Immature natural killer cell (primary cell): ENCODE measurements at regions not wholly inside any gene's neighbourhood (a gene's known extent, or its start where the extent isn't known, plus 50 kb on each side); places are given as distances from the start of the nearest gene placed in this dataset.
"Not testable (repeated sequence)": the region's sequence is repeated elsewhere in the genome, so short reads cannot be mapped to it uniquely, and the experiment has no call there.

ENCODE experiments used
- DNase-seq, 3 donors: peaks; one replicate each; pipeline ENCODE4 v3.0.0; 2022; ENCODE audit warnings: mixed read lengths in 1 of 3
- H3K27ac Mint-ChIP-seq, 6 donors: one replicate each; pipeline ENCODE4 v1.8.0; 2020; ENCODE audit warnings: mixed read lengths in 6 of 6, mild to moderate bottlenecking in 5 of 6, inconsistent platforms in 4 of 6, moderate library complexity in 3 of 6
- H3K27me3 Mint-ChIP-seq, 3 donors: one replicate each; pipeline ENCODE4 v1.8.0; 2020 to 2021; ENCODE audit warnings: low read depth in 3 of 3, mild to moderate bottlenecking in 3 of 3, mixed read lengths in 3 of 3, moderate library complexity in 3 of 3, inconsistent platforms in 1 of 3
- H3K36me3 Mint-ChIP-seq, 3 donors: one replicate each; pipeline ENCODE4 v1.8.0; 2020; ENCODE audit warnings: mixed read lengths in 3 of 3, inconsistent platforms in 2 of 3, mild to moderate bottlenecking in 2 of 3
- H3K4me1 Mint-ChIP-seq, 2 donors: one replicate each; pipeline ENCODE4 v1.8.0; 2020; ENCODE audit warnings: inconsistent platforms in 2 of 2, mild to moderate bottlenecking in 2 of 2, mixed read lengths in 2 of 2, moderate library complexity in 1 of 2
- H3K4me3 Mint-ChIP-seq, 5 donors: one replicate each; pipeline ENCODE4 v1.8.0; 2020; ENCODE audit warnings: mild to moderate bottlenecking in 5 of 5, mixed read lengths in 5 of 5, inconsistent platforms in 3 of 5, moderate library complexity in 3 of 5
- H3K9me3 Mint-ChIP-seq, 6 donors: one replicate each; pipeline ENCODE4 v1.8.0; 2020; ENCODE audit warnings: mild to moderate bottlenecking in 6 of 6, mixed read lengths in 6 of 6, inconsistent platforms in 4 of 6, moderate library complexity in 3 of 6

GRCh38 chr1:95780836-95781235 lies 546.8 kb downstream of the RWDD3 start:
- Mint-ChIP-seq H3K4me3 (no peak overlapping the region), H3K27me3 (peaks cover 0 to 2% (median 0%) of the 10 kb centered on the region in 3 donors), H3K4me1 (no peaks in the 10 kb centered on the region), H3K27ac (no peak overlapping the region), H3K9me3 (peaks cover 10 to 56% (median 17%) of the 10 kb centered on the region in 6 donors), H3K36me3 (no peaks in the 10 kb centered on the region)
- DNase-seq: no peak

- DNase-seq: no peak
- Mint-ChIP-seq H3K36me3 (no peaks in the 10 kb centered on the region), H3K27ac (no peak overlapping the region), H3K4me3 (no peak overlapping the region), H3K27me3 (peaks cover 0 to 3% (median 1%) of the 10 kb centered on the region in 3 donors), H3K4me1 (no peaks in the 10 kb centered on the region), H3K9me3 (peaks cover 10 to 40% (median 22%) of the 10 kb centered on the region in 6 donors)
These were observed 556.1 kb downstream of the RWDD3 start for GRCh38 chr1:95790136-95790535.

- H3K4me3 Mint-ChIP-seq: no peak overlapping the region
- peaks cover 12 to 36% (median 22%) of the 10 kb centered on the region in 6 donors for H3K9me3 Mint-ChIP-seq
- no peak overlapping the region for H3K27ac Mint-ChIP-seq
- H3K4me1 Mint-ChIP-seq: no peaks in the 10 kb centered on the region
- peaks cover 0 to 2% (median under 1%) of the 10 kb centered on the region in 3 donors for H3K27me3 Mint-ChIP-seq
- no peak for DNase-seq
- H3K36me3 Mint-ChIP-seq: no peaks in the 10 kb centered on the region
These were observed 559.9 kb downstream of the RWDD3 start for GRCh38 chr1:95793893-95794292.

- not testable (repeated sequence) for H3K27me3 Mint-ChIP-seq, H3K36me3 Mint-ChIP-seq, H3K4me3 Mint-ChIP-seq, H3K27ac Mint-ChIP-seq, H3K4me1 Mint-ChIP-seq, DNase-seq
- peaks cover 14 to 47% (median 30%) of the 10 kb centered on the region in 6 donors for H3K9me3 Mint-ChIP-seq
These were observed 563.8 kb downstream of the RWDD3 start for GRCh38 chr1:95797761-95798160.

GRCh38 chr1:95806171-95806570 lies 572.2 kb downstream of the RWDD3 start:
- no peak for DNase-seq
- H3K36me3 Mint-ChIP-seq: peaks cover 0 to 5% (median 0%) of the 10 kb centered on the region in 3 donors
- no peaks in the 10 kb centered on the region for H3K4me1 Mint-ChIP-seq
- H3K9me3 Mint-ChIP-seq: peaks cover 9 to 50% (median 24%) of the 10 kb centered on the region in 6 donors
- H3K27ac Mint-ChIP-seq: no peak overlapping the region
- peaks cover 0 to 1% (median 0%) of the 10 kb centered on the region in 3 donors for H3K27me3 Mint-ChIP-seq
- no peak overlapping the region for H3K4me3 Mint-ChIP-seq

GRCh38 chr1:95809391-95809790 lies 575.4 kb downstream of the RWDD3 start:
- Mint-ChIP-seq H3K4me1 (no peaks in the 10 kb centered on the region), H3K4me3 (no peak overlapping the region), H3K36me3 (peaks cover 0 to 5% (median 0%) of the 10 kb centered on the region in 3 donors), H3K9me3 (peaks cover 9 to 44% (median 19%) of the 10 kb centered on the region in 6 donors), H3K27me3 (no peaks in the 10 kb centered on the region), H3K27ac (no peak overlapping the region)
- DNase-seq: no peak

GRCh38 chr1:95815511-95815910 lies 581.5 kb downstream of the RWDD3 start:
- Mint-ChIP-seq H3K27ac (no peak overlapping the region), H3K4me3 (no peak overlapping the region), H3K36me3 (no peaks in the 10 kb centered on the region), H3K4me1 (no peaks in the 10 kb centered on the region), H3K27me3 (no peaks in the 10 kb centered on the region), H3K9me3 (peaks cover 8 to 29% (median 22%) of the 10 kb centered on the region in 6 donors)
- DNase-seq: no peak

GRCh38 chr1:95829556-95829955 lies 595.5 kb downstream of the RWDD3 start:
- peaks cover 0 to 4% (median under 1%) of the 10 kb centered on the region in 3 donors for H3K36me3 Mint-ChIP-seq
- H3K4me1 Mint-ChIP-seq: no peaks in the 10 kb centered on the region
- no peak overlapping the region for H3K4me3 Mint-ChIP-seq

GRCh38 chr1:95832370-95832769 lies 598.4 kb downstream of the RWDD3 start:
- H3K4me1 Mint-ChIP-seq: no peaks in the 10 kb centered on the region
- H3K36me3 Mint-ChIP-seq: peaks cover 0 to 4% (median 3%) of the 10 kb centered on the region in 3 donors
- H3K9me3 Mint-ChIP-seq: peaks cover 10 to 65% (median 32%) of the 10 kb centered on the region in 6 donors
- H3K4me3 Mint-ChIP-seq: no peak overlapping the region
- H3K27me3 Mint-ChIP-seq: no peaks in the 10 kb centered on the region
- H3K27ac Mint-ChIP-seq: no peak overlapping the region
- no peak for DNase-seq

More at GRCh38 chr1:95829556-95829955, 595.5 kb downstream of the RWDD3 start:
- DNase-seq: no peak
- H3K9me3 Mint-ChIP-seq: peaks cover 14 to 65% (median 21%) of the 10 kb centered on the region in 6 donors
- no peak overlapping the region for H3K27ac Mint-ChIP-seq
- no peaks in the 10 kb centered on the region for H3K27me3 Mint-ChIP-seq

GRCh38 chr1:95849439-95849838 lies 615.4 kb downstream of the RWDD3 start:
- no peak for DNase-seq
- Mint-ChIP-seq H3K27ac (no peak overlapping the region), H3K9me3 (peaks cover 8 to 31% (median 18%) of the 10 kb centered on the region in 6 donors), H3K4me3 (no peak overlapping the region), H3K4me1 (no peaks in the 10 kb centered on the region), H3K27me3 (peaks cover 0 to 1% (median 0%) of the 10 kb centered on the region in 3 donors), H3K36me3 (peaks cover 0 to 9% (median 0%) of the 10 kb centered on the region in 3 donors)

- Mint-ChIP-seq H3K27me3 (peaks cover 0 to 1% (median 0%) of the 10 kb centered on the region in 3 donors), H3K9me3 (peaks cover 7 to 29% (median 17%) of the 10 kb centered on the region in 6 donors), H3K4me3 (no peak overlapping the region), H3K4me1 (no peaks in the 10 kb centered on the region), H3K27ac (no peak overlapping the region), H3K36me3 (peaks cover 0 to 9% (median 0%) of the 10 kb centered on the region in 3 donors)
- DNase-seq: no peak
These were observed 616.2 kb downstream of the RWDD3 start for GRCh38 chr1:95850165-95850649.

- Mint-ChIP-seq H3K4me1 (no peaks in the 10 kb centered on the region), H3K9me3 (peaks cover 7 to 33% (median 17%) of the 10 kb centered on the region in 6 donors), H3K27ac (no peak overlapping the region), H3K27me3 (peaks cover 0 to 1% (median 0%) of the 10 kb centered on the region in 3 donors), H3K36me3 (peaks cover 0 to 9% (median 0%) of the 10 kb centered on the region in 3 donors), H3K4me3 (no peak overlapping the region)
- DNase-seq: no peak
These were observed 616.8 kb downstream of the RWDD3 start for GRCh38 chr1:95850763-95851162.

- peaks cover 0 to 9% (median 0%) of the 10 kb centered on the region in 3 donors for H3K36me3 Mint-ChIP-seq
- no peaks in the 10 kb centered on the region for H3K4me1 Mint-ChIP-seq
- no peak overlapping the region for H3K27ac Mint-ChIP-seq
- H3K9me3 Mint-ChIP-seq: peaks cover 7 to 25% (median 11%) of the 10 kb centered on the region in 6 donors
- peaks cover 0 to 1% (median 0%) of the 10 kb centered on the region in 3 donors for H3K27me3 Mint-ChIP-seq
- no peak for DNase-seq
- no peak overlapping the region for H3K4me3 Mint-ChIP-seq
These were observed 618.6 kb downstream of the RWDD3 start for GRCh38 chr1:95852483-95853070.

- peaks cover 3 to 14% (median 9%) of the 10 kb centered on the region in 6 donors for H3K9me3 Mint-ChIP-seq
- no peak overlapping the region for H3K4me3 Mint-ChIP-seq
These were observed 620.4 kb downstream of the RWDD3 start for GRCh38 chr1:95854457-95854856.

More at GRCh38 chr1:95854457-95854856, 620.4 kb downstream of the RWDD3 start:
- Mint-ChIP-seq H3K27me3 (no peaks in the 10 kb centered on the region), H3K27ac (no peak overlapping the region), H3K36me3 (no peaks in the 10 kb centered on the region), H3K4me1 (no peaks in the 10 kb centered on the region)
- DNase-seq: no peak
